ENCODE measurements at regions not wholly inside any gene's neighbourhood (a gene's known extent, or its start where the extent isn't known, plus 50 kb on each side); places are given as distances from the start of the nearest gene placed in this dataset.

GRCh38 chr10:94279835-94280709, 82.7 kb downstream of the NOC3L start:
- peak; percentile 32 to 49 (median 37) for DNase-seq (ENCODE audit: low read depth in 4 of 4, low spot score in 1 of 4)

DNA sequence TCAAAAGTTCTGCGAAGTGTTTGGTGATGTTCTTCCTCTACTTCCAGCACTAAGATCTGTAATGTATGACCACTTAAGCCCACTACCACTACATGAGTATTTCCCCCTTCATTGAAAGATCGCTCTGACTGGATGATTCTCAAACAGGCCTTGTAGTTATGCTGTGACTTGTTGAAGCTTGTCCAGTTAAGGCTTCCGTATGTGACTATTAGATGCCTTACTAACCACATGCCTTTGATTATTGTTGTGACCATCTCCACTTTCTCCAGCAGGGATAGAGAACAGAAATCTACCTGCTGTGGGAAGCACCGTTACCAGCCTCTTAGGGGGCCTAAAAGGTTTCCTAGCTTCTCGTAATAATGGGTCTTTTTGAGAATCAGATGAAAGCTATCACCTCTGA, 81.1 kb downstream of the NOC3L start:
- no peak for DNase-seq (ENCODE audit: low read depth in 4 of 4, low spot score in 1 of 4)

DNA sequence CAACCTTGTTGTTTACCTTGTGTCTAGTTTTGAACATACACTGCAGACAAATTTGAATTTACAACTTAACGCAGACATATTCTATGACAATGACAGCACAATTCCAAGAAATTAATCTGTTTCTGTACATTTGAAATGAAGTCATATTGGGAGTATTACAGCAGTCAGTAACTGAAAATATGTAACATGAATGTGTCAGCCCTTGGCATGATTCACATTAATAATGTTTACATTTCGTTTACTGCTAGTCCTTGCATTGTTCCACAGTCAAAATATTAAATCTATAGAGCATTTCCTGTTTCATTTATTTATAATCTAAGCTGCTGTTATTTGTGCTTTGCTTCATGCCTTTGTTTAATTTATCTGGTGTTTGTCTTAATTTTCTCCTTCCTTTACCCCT, 80.4 kb downstream of the NOC3L start:
- DNase-seq (ENCODE audit: low read depth in 4 of 4, low spot score in 1 of 4): no peak
